ENCODE measurements at regions not wholly inside any gene's neighbourhood (a gene's known extent, or its start where the extent isn't known, plus 50 kb on each side); places are given as distances from the start of the nearest gene placed in this dataset.

GRCh38 chr4:104279744-104280143 is 214.9 kb downstream of the CXXC4 start:
- CTCF ChIA-PET: no interaction called here
- POLR2A ChIA-PET: no interaction called here

More at GRCh38 chr4:104279744-104280143, 214.9 kb downstream of the CXXC4 start:
- no peaks in the 10 kb centered on the region for H3K4me1 ChIP-seq (ENCODE audit: control insufficient read depth in 1 of 2, insufficient read depth in 2 of 2, low read length in 2 of 2)
- H3K27me3 ChIP-seq (ENCODE audit: insufficient read depth, low read length): no peaks in the 10 kb centered on the region
- no peak overlapping the region for H3K9ac ChIP-seq (ENCODE audit: low read length)
- DNase-seq (ENCODE audit: low read depth, low spot score): no peak
- BruUV-seq (replicated peaks): no TSS peak
- no peaks in the 10 kb centered on the region for H4K20me1 ChIP-seq (ENCODE audit: insufficient read depth)
- no peak overlapping the region for H2AFZ ChIP-seq (ENCODE audit: low read depth, low read length, poor library complexity, severe bottlenecking)
- no peaks in the 10 kb centered on the region for H3K9me3 ChIP-seq (ENCODE audit: control insufficient read depth in 1 of 2, insufficient read depth in 1 of 2, low read depth in 1 of 2, low read length in 2 of 2)
- H3K36me3 ChIP-seq (ENCODE audit: control insufficient read depth in 1 of 2, insufficient read depth in 2 of 2, low read length in 2 of 2): no peaks in the 10 kb centered on the region
- intact Hi-C loops (cut with micrococcal nuclease): no loop called here
- ATAC-seq: no peak
- H3K9me2 ChIP-seq (ENCODE audit: insufficient read depth): no peaks in the 10 kb centered on the region
- H3K4me3 ChIP-seq (replicated peaks in 1 of 2; ENCODE audit: low read depth in 1 of 2, low read length in 2 of 2): no peak overlapping the region
- H3K4me2 ChIP-seq (ENCODE audit: low read length): no peak overlapping the region
- H3K79me2 ChIP-seq (ENCODE audit: insufficient read depth, low read length): no peaks in the 10 kb centered on the region
- no peak overlapping the region for H3K27ac ChIP-seq (ENCODE audit: low read depth, low read length)
- RAD21 ChIA-PET (ENCODE audit: low non-redundant PET in 1 of 2, low total read pairs in 2 of 2, uncharacterized antibody in 2 of 2, unreplicated experiment in 2 of 2): no interaction called here
- no peak for TF ChIP-seq POLR2AphosphoS5 (IDR thresholded peaks at IDR 0.05; ENCODE audit: low read depth, low read length)
- no peak for TF ChIP-seq ATF3 (IDR thresholded peaks at IDR 0.05)
- no peak for TF ChIP-seq EZH2 (IDR thresholded peaks at IDR 0.05)
- TF ChIP-seq ELF1 (IDR thresholded peaks at IDR 0.05; ENCODE audit: borderline replicate concordance, low read depth): no peak
- TF ChIP-seq YY1 (IDR thresholded peaks at IDR 0.05; ENCODE audit: extremely low read depth, insufficient replicate concordance, low read depth, low read length): no peak
- no peak for TF ChIP-seq JUND (IDR thresholded peaks at IDR 0.05)
- no peak for TF ChIP-seq REST (IDR thresholded peaks at IDR 0.05; ENCODE audit: low read depth)
- no peak for TF ChIP-seq ZNF274 (IDR thresholded peaks at IDR 0.05; ENCODE audit: low read depth, low read length)
- TF ChIP-seq SP1 (IDR thresholded peaks at IDR 0.05; ENCODE audit: low read depth): no peak
- TF ChIP-seq SIN3A (IDR thresholded peaks at IDR 0.05; ENCODE audit: low read depth): no peak
- no peak for TF ChIP-seq CBX3 (IDR thresholded peaks at IDR 0.05; ENCODE audit: low read depth)
